GM12873 (cell line): ENCODE measurements at regions not wholly inside any gene's neighbourhood (a gene's known extent, or its start where the extent isn't known, plus 50 kb on each side); places are given as distances from the start of the nearest gene placed in this dataset.

ENCODE experiments used
- TF ChIP-seq, protein P1 (sequence below): IDR thresholded peaks from 2 replicates; pipeline ENCODE4 v1.5.1; 2012; ENCODE audit warnings: low read depth, mild to moderate bottlenecking, moderate library complexity, low read length, control low read depth; ENCODE audit not compliant: insufficient read depth; ENCODE audit errors: missing control alignments

DNA sequence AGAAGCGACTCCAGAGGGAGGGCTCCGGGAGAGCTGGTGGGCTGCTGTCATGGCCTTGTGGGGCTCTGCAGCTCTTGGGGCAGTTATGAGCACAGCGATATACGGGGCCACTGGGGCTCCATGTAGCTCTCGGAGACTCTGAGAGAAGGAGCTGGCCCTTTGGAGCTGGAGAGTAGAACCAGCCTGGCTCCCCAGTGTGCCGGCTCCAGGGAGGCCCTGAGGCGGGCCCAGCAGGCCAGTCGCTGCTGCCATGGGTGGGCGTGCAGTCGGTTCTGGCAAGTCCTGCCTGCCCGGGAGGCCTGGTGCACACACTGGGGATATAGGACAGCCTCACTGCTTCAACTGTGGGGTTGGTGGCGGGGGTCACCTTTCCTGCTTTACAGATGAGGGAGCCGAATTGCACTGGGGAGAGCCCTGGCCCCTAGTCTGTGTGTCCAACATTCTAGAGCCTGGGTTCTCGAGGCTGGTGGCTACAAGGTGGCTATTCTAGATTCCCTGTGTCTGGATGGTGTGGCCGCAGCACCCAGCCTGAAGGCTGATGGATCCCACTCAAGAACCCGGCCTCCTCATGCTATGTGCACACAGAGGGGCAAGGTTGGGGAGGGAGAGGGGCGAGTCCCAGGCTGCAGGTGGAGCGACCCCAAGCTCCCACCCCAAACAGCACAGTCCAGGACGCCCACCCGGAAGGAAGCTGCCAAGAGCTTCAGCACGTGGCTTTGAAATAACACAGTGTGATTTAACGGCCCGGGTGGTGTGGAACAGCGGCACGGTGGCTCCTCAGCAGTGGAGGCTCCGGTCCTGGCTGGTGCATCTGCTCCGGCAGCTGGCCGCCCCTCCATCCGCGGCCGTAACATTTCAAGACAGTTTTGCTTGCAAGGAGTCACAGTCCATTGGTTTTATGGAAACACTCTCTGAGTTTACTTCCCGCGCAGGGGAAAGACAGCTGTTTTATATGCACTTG, 188.3 kb upstream of the C14orf180 start:
- TF ChIP-seq, protein P1, sequence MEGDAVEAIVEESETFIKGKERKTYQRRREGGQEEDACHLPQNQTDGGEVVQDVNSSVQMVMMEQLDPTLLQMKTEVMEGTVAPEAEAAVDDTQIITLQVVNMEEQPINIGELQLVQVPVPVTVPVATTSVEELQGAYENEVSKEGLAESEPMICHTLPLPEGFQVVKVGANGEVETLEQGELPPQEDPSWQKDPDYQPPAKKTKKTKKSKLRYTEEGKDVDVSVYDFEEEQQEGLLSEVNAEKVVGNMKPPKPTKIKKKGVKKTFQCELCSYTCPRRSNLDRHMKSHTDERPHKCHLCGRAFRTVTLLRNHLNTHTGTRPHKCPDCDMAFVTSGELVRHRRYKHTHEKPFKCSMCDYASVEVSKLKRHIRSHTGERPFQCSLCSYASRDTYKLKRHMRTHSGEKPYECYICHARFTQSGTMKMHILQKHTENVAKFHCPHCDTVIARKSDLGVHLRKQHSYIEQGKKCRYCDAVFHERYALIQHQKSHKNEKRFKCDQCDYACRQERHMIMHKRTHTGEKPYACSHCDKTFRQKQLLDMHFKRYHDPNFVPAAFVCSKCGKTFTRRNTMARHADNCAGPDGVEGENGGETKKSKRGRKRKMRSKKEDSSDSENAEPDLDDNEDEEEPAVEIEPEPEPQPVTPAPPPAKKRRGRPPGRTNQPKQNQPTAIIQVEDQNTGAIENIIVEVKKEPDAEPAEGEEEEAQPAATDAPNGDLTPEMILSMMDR = no peak

DNA sequence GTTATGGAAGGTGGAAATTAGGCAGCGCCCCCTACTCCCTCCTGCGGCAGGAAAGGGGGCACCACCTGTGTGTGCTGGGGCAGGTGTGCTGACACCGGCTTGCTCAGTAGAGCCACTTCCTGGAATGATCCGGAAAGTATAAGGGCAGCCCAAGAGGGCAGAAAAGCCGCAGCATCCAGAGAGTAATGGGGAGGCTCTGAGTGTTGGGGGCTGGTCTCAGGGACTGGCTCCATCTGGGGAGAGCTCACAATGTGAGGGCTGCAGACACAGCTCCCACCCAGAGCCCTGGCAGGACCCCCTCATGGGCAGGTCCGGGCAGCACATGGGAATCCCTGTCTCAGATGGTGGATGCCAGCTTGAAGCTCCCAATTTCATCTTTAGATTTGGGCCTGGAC, 187.6 kb upstream of the C14orf180 start:
- TF ChIP-seq, protein P1 = no peak

DNA sequence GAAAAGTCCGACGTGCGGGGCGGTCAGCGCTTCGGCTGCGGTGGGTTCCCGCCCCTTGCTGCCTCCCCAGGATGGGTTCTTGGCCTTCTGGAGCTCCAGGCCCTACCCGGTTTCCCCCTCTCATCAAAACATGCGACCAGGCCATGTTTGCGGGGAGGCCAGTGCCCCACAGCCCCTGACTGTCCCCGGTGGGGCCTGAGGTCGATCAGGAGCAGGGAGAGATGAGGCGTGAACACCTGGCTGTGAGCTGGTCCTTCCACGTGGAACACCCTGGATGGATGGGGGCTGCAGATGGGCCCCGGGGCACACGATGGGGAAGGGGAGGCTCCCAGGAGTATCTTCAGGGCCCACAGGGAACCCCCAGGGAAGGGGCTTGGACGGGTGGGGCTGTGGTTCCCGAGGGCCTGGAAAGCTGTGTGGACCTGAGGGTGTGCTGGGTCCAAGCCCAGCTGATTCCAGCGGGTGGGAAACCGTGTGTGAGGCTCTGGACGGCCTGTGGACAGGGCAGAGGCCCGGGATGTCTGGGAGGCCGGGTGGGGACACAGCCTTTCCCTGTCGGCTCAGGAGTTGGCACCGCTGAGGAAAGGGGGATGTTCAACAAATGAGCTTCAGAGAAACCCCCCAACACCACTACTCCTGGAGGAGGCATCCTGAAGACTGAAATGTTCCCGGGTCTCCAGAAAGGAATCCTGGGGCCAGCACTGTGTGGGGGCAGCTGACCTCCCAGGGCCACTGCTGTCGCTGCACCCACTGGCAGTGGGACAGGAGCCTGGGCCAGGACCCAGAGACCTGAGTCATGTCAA, 187.0 kb upstream of the C14orf180 start:
- TF ChIP-seq, protein P1 = no peak

DNA sequence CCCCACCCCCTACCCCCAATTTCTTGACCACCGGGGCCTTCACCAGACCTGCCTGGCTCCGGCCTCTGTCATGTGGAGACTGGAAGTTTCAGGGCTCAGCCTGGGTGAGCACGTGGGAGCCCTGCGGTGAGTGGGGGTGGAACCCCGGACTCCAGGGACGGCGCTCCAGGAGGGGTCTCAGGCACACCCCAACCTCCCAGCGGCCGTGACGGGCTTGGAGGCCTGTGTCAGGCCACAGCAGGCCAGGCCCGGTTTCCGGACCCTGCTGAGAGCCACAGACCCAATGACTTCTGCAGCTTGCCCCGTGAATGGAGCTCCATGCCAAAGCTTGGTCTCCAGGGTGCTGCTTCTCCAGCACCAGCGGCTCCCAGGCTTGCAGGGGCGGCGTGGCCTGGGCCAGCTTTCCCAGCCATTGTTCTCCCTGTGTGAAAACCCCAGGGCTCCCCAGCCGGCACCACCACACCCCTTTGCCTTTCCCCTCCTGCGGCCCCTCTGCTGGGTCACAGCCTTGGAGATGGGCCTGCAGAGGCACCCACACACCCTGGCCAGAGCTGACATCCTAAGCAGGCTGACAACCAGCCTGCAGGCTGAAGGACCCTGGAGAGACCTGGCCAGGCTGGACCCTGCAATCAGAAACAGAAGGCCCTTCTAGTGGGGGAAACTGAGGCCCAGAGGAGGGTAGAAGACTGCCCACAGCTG, 186.2 kb upstream of the C14orf180 start:
- TF ChIP-seq, protein P1 = no peak

DNA sequence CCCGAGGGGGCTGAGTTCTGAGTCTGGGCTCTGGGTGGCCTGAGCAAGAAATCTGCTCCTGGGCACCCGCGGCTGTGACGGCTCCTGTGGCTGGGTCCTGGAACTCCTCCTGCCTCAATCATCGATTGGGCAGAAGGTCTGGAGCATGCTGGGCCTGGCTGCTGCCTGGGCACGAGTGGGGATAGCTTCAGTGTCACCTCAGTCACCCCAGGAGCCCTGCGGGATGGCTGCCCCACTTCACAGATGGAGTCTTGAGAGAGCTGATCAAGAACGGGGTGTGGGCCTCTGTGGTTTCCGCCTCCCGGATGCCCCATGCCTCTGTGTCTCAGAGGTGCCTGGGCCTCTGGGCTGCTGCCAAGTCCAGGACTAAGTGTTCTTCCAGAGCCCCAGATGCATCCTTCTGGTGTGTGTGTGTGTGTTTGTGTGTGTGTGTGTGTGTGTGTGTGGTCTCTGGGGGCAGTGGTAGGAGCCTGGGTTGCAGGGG, 185.6 kb upstream of the C14orf180 start:
- TF ChIP-seq, protein P1 = no peak

DNA sequence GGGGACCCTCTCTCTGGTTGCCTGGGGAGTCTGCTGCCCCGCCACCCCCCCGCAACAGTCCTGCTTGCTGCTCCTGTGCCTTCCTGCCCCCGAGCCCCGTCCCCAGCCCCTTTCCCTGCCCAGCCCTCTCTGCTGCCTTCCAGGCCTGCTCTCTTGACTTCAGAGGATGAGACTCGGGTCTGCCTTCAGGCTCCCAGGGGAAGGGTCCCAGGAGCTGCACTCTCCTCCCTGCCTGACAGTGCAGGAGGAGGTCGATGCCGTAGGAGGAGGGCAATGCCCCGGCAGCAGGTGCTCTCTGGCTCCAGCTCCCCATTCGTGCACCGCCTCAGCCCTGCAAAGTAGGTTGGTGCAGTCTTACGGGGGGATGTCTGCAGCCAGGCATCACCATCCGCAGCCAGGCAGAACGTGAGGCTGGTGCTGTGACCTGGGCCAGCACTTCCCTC, 185.1 kb upstream of the C14orf180 start:
- TF ChIP-seq, protein P1 = no peak
